Stomach (tissue), 8 donors: ENCODE measurements at regions not wholly inside any gene's neighbourhood (a gene's known extent, or its start where the extent isn't known, plus 50 kb on each side); places are given as distances from the start of the nearest gene placed in this dataset.

Experiments
- DNase-seq, 2 donors: peaks; one replicate each; pipeline versions ENCODE4 v3.0.0 to v3.0.0-alpha.2; 2013 to 2019
- H3K27ac ChIP-seq, 5 donors: fragments of 200-600 bp in 4 of 5; sonication (generic) in 4 of 5; one replicate each; pipeline ENCODE4 v1.5.1; 2013 to 2019; ENCODE audit warnings: mild to moderate bottlenecking in 1 of 5, moderate library complexity in 1 of 5
- H3K27me3 ChIP-seq, 3 donors: fragments of 200-600 bp; sonication (generic); one replicate each; pipeline ENCODE4 v1.5.1; 2017 to 2019; ENCODE audit warnings: mixed run types in 1 of 3
- H3K36me3 ChIP-seq, 4 donors: fragments of 200-600 bp; sonication (generic); 1 replicate in 3 of 4; 2 replicates in 1 of 4; pipeline ENCODE4 v1.5.1; 2016 to 2019
- H3K4me1 ChIP-seq, 4 donors: fragments of 200-600 bp; sonication (generic); one replicate each; pipeline ENCODE4 v1.5.1; 2016 to 2019
- H3K4me3 ChIP-seq, 4 donors: fragments of 200-600 bp; sonication (generic) in 3 of 4; one replicate each; pipeline ENCODE4 v1.5.1; 2016 to 2019; ENCODE audit warnings: mild to moderate bottlenecking in 1 of 4
- H3K9me3 ChIP-seq, 4 donors: fragments of 200-600 bp; sonication (generic); one replicate each; pipeline ENCODE4 v1.5.1; 2016 to 2019
- CTCF ChIP-seq, 7 experiments: fragments of 450-650 bp in 4 of 7; fragments of 200-600 bp in 3 of 7; sonication (generic) in 3 of 7; IDR thresholded peaks; one replicate each; pipeline ENCODE4 v1.5.1; 2016 to 2019; ENCODE audit warnings: antibody characterized with exemption in 7 of 7, control low read depth in 2 of 7, mild to moderate bottlenecking in 1 of 7
- EP300 ChIP-seq: sonication (generic); formaldehyde crosslinking; IDR thresholded peaks from one replicate; pipeline ENCODE4 v1.6.1; 2017; ENCODE audit warnings: antibody characterized with exemption
- POLR2A ChIP-seq, 4 donors: fragments of 450-650 bp; IDR thresholded peaks; one replicate each; pipeline ENCODE4 v1.6.1; 2016; ENCODE audit warnings: antibody characterized with exemption in 4 of 4, control low read depth in 2 of 4, mild to moderate bottlenecking in 1 of 4, moderate library complexity in 1 of 4
- POLR2AphosphoS5 ChIP-seq, 3 donors: sonication (generic); formaldehyde crosslinking; IDR thresholded peaks; one replicate each; pipeline ENCODE4 v1.6.1; 2016; ENCODE audit warnings: antibody characterized with exemption in 3 of 3
- WGBS, 5 donors: extraction: QIAGEN DNeasy Blood & Tissue Kit in 3 of 5; methylation state at CpG; one replicate each; pipeline versions ENCODE4 v1.1.5 to v1.1.7; 2013 to 2018; 5-methylcytosine and 5-hydroxymethylcytosine counted together
- intact Hi-C: fragments of 100-400 bp; cut with DNase I; formaldehyde crosslinking; loops from one replicate; pipeline ENCODE4 v1.15.1; 2023; ENCODE audit warnings: low total_unique reads
- donor health status: healthy with polysubstance abuse.
- donor health status: Bipolar disorder and iron deficiency.
- donor health status: healthy.

GRCh38 chr7:156496865-156497264 is 143.7 kb upstream of the RNF32 start:
- H3K9me3 ChIP-seq = peaks cover 0 to 11% (median 3%) of the 10 kb centered on the region in 4 donors
- 44 to 74% (median 59%) methylated on average over 8 of the region's 8 CpGs for WGBS, 5 donors
- intact Hi-C loops = no loop called here
- H3K27ac ChIP-seq = no peak overlapping the region
- H3K4me1 ChIP-seq = no peaks in the 10 kb centered on the region
- no peak for TF ChIP-seq POLR2AphosphoS5 (IDR thresholded peaks at IDR 0.05)
- no peak for TF ChIP-seq EP300
- no peak for TF ChIP-seq POLR2A (IDR thresholded peaks at IDR 0.05)
- no peak for TF ChIP-seq CTCF (IDR thresholded peaks at IDR 0.05)
- H3K4me3 ChIP-seq = no peak overlapping the region
- no peaks in the 10 kb centered on the region for H3K27me3 ChIP-seq
- DNase-seq = no peak
- H3K36me3 ChIP-seq = no peaks in the 10 kb centered on the region

GRCh38 chr7:156496363-156496769 is 144.2 kb upstream of the RNF32 start:
- peak in 1 of 2 donors; percentile 23 for DNase-seq
- intact Hi-C loops = no loop called here
- 21 to 32% (median 28%) methylated on average over 8 of the region's 8 CpGs for WGBS, 5 donors
- H3K9me3 ChIP-seq = peaks cover 0 to 10% (median 3%) of the 10 kb centered on the region in 4 donors
- no peaks in the 10 kb centered on the region for H3K27me3 ChIP-seq
- H3K4me1 ChIP-seq = no peaks in the 10 kb centered on the region
- H3K36me3 ChIP-seq = no peaks in the 10 kb centered on the region
- no peak overlapping the region for H3K27ac ChIP-seq
- TF ChIP-seq POLR2A (IDR thresholded peaks at IDR 0.05) (no peak), EP300 (no peak), CTCF (IDR thresholded peaks at IDR 0.05) (no peak), POLR2AphosphoS5 (IDR thresholded peaks at IDR 0.05) (no peak)
- H3K4me3 ChIP-seq = no peak overlapping the region

GRCh38 chr7:156494960-156495359 is 145.6 kb upstream of the RNF32 start:
- H3K4me1 ChIP-seq = no peaks in the 10 kb centered on the region
- no peak overlapping the region for H3K27ac ChIP-seq
- no peak for DNase-seq
- TF ChIP-seq POLR2AphosphoS5 (IDR thresholded peaks at IDR 0.05) = no peak
- no peak for TF ChIP-seq CTCF (IDR thresholded peaks at IDR 0.05)
- TF ChIP-seq EP300 = no peak
- TF ChIP-seq POLR2A (IDR thresholded peaks at IDR 0.05) = no peak
- H3K4me3 ChIP-seq = no peak overlapping the region
- 94 to 97% (median 94%) methylated on average over 5 of the region's 5 CpGs for WGBS, 5 donors
- intact Hi-C loops = no loop called here
- H3K36me3 ChIP-seq = no peaks in the 10 kb centered on the region
- H3K27me3 ChIP-seq = no peaks in the 10 kb centered on the region
- H3K9me3 ChIP-seq = no peaks in the 10 kb centered on the region

- intact Hi-C loops = no loop called here
- Histone ChIP-seq H3K36me3 (no peaks in the 10 kb centered on the region), H3K27ac (no peak overlapping the region), H3K9me3 (no peaks in the 10 kb centered on the region), H3K4me3 (no peak overlapping the region), H3K27me3 (no peaks in the 10 kb centered on the region), H3K4me1 (no peaks in the 10 kb centered on the region)
- DNase-seq = no peak
- WGBS, 5 donors = 62 to 90% (median 88%) methylated on average over 7 of the region's 7 CpGs
- no peak for TF ChIP-seq CTCF (IDR thresholded peaks at IDR 0.05)
- no peak for TF ChIP-seq EP300
- TF ChIP-seq POLR2A (IDR thresholded peaks at IDR 0.05) = no peak
- no peak for TF ChIP-seq POLR2AphosphoS5 (IDR thresholded peaks at IDR 0.05)
Observed at GRCh38 chr7:156493942-156494341, 146.6 kb upstream of the RNF32 start.
